GM23248 (cell line): ENCODE measurements at regions not wholly inside any gene's neighbourhood (a gene's known extent, or its start where the extent isn't known, plus 50 kb on each side); places are given as distances from the start of the nearest gene placed in this dataset.

ENCODE experiments used
- DNase-seq: peaks from one replicate; pipeline ENCODE4 v3.0.0-alpha.2; 2015
- H2AFZ ChIP-seq: fragments of 200-600 bp; sonication (generic); 2 replicates; pipeline ENCODE4 v1.6.1; 2016; ENCODE audit warnings: antibody characterized with exemption
- H3F3A ChIP-seq: fragments of 200-600 bp; sonication (generic); 2 replicates; pipeline ENCODE4 v1.6.1; 2016; ENCODE audit warnings: mild to moderate bottlenecking, antibody characterized with exemption, mixed run types; ENCODE audit not compliant: insufficient read depth
- H3K27ac ChIP-seq: fragments of 200-600 bp; sonication (generic); 2 replicates; pipeline ENCODE4 v1.5.1; 2016; ENCODE audit warnings: mild to moderate bottlenecking
- H3K27me3 ChIP-seq: fragments of 200-600 bp; sonication (generic); replicated peaks from 2 replicates; pipeline ENCODE4 v1.6.1; 2016; ENCODE audit warnings: mild to moderate bottlenecking; ENCODE audit not compliant: insufficient read depth
- H3K36me3 ChIP-seq: fragments of 200-600 bp; sonication (generic); 2 replicates; pipeline ENCODE4 v1.6.1; 2016; ENCODE audit warnings: low read depth, mild to moderate bottlenecking
- H3K4me1 ChIP-seq: fragments of 200-600 bp; sonication (generic); 2 replicates; pipeline ENCODE4 v1.6.1; 2016; ENCODE audit warnings: mild to moderate bottlenecking; ENCODE audit not compliant: insufficient read depth
- H3K4me2 ChIP-seq: fragments of 200-600 bp; sonication (generic); one replicate; pipeline ENCODE4 v1.6.1; 2016; ENCODE audit warnings: mild to moderate bottlenecking; ENCODE audit not compliant: unreplicated experiment
- H3K4me3 ChIP-seq: fragments of 200-600 bp; sonication (generic); 2 replicates; pipeline ENCODE4 v1.5.1; 2016; ENCODE audit warnings: mild to moderate bottlenecking
- H3K79me2 ChIP-seq: fragments of 200-600 bp; sonication (generic); 2 replicates; pipeline ENCODE4 v1.6.1; 2016; ENCODE audit warnings: mild to moderate bottlenecking; ENCODE audit not compliant: insufficient read depth
- H3K9ac ChIP-seq: fragments of 200-600 bp; sonication (generic); 2 replicates; pipeline ENCODE4 v1.6.1; 2016; ENCODE audit warnings: mild to moderate bottlenecking
- H3K9me2 ChIP-seq: fragments of 200-600 bp; sonication (generic); 2 replicates; pipeline ENCODE4 v1.6.1; 2016; ENCODE audit warnings: mixed run types, mild to moderate bottlenecking, moderate library complexity; ENCODE audit not compliant: insufficient read depth
- H3K9me3 ChIP-seq: fragments of 200-600 bp; sonication (generic); one replicate; pipeline ENCODE4 v1.6.1; 2017; ENCODE audit warnings: low read depth
- H4K20me1 ChIP-seq: fragments of 200-600 bp; sonication (generic); 2 replicates; pipeline ENCODE4 v1.6.0; 2016; ENCODE audit not compliant: insufficient read depth
- EZH2 ChIP-seq: fragments of 200-600 bp; sonication (generic); IDR thresholded peaks from 2 replicates; pipeline ENCODE4 v1.6.1; 2018; ENCODE audit warnings: antibody characterized with exemption, mild to moderate bottlenecking; ENCODE audit not compliant: insufficient read depth, poor library complexity, severe bottlenecking
- EZH2phosphoT487 ChIP-seq: fragments of 200-600 bp; sonication (generic); IDR thresholded peaks from 2 replicates; pipeline ENCODE4 v1.6.1; 2018; ENCODE audit warnings: antibody characterized with exemption, moderate library complexity, mild to moderate bottlenecking, low read depth; ENCODE audit not compliant: insufficient read depth
- WGBS, 2 experiments: methylation state at CpG; one replicate each; pipeline ENCODE4 v1.1.6; 2015 to 2017; ENCODE audit warnings: low lambda C conversion rate in 2 of 2, low coverage in 1 of 2; ENCODE audit errors: missing lambda C conversion rate in 2 of 2; 5-methylcytosine and 5-hydroxymethylcytosine counted together
- in situ Hi-C: fragments of 300-500 bp; cut with MboI; formaldehyde crosslinking; loops from 2 replicates; pipeline ENCODE4 v1.15.0; 2020

- Histone ChIP-seq H3K27me3 (no peaks in the 10 kb centered on the region), H3K4me3 (no peak overlapping the region), H3F3A (no peaks in the 10 kb centered on the region), H3K27ac (no peak overlapping the region), H3K4me1 (no peaks in the 10 kb centered on the region), H2AFZ (no peak overlapping the region), H3K9me2 (no peaks in the 10 kb centered on the region), H4K20me1 (no peaks in the 10 kb centered on the region), H3K79me2 (no peaks in the 10 kb centered on the region), H3K9me3 (no peaks in the 10 kb centered on the region), H3K4me2 (no peak overlapping the region), H3K36me3 (no peaks in the 10 kb centered on the region), H3K9ac (no peak overlapping the region)
- in situ Hi-C loops: no loop called here
- TF ChIP-seq EZH2: no peak
- no peak for TF ChIP-seq EZH2phosphoT487
- 51 to 54% methylated on average over 2 of the region's 2 CpGs for WGBS, 2 experiments
- DNase-seq: no peak
These were observed 442.6 kb downstream of the GXYLT1 start for GRCh38 chr12:41701943-41702601.

- WGBS, 2 experiments: 38 to 40% methylated on average over 4 of the region's 4 CpGs
- H3K9ac ChIP-seq: no peak overlapping the region
- H4K20me1 ChIP-seq: no peaks in the 10 kb centered on the region
- H2AFZ ChIP-seq: no peak overlapping the region
- no peaks in the 10 kb centered on the region for H3K9me3 ChIP-seq
- no peaks in the 10 kb centered on the region for H3K9me2 ChIP-seq
- H3K27me3 ChIP-seq: no peaks in the 10 kb centered on the region
- no peaks in the 10 kb centered on the region for H3K79me2 ChIP-seq
- H3K27ac ChIP-seq: no peak overlapping the region
- H3K4me1 ChIP-seq: no peaks in the 10 kb centered on the region
- no peak overlapping the region for H3K4me2 ChIP-seq
- in situ Hi-C loops: no loop called here
- H3F3A ChIP-seq: no peaks in the 10 kb centered on the region
- TF ChIP-seq EZH2: no peak
- TF ChIP-seq EZH2phosphoT487: no peak
- H3K36me3 ChIP-seq: no peaks in the 10 kb centered on the region
- DNase-seq: no peak
- no peak overlapping the region for H3K4me3 ChIP-seq
These were observed 443.7 kb downstream of the GXYLT1 start for GRCh38 chr12:41700940-41701339.

DNA sequence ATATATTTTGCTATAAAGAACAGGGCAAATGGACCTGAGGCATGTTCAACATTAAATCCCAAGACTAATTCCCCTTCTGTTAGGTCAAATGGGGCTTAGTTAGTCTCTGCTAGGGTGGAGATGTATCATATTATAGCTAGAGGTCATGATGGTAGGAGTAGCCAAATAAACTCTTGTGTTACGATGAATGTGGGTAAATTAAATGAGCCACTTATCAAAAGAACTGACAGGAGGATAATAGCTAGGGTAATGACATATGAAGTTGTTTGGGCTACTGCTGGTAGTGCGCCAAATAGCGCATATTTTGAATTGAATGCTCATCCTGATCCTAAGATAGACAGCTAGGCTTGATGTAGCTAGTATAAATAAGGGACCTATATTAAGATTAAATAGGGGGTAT is 445.0 kb downstream of the GXYLT1 start:
- H3K4me1 ChIP-seq: no peaks in the 10 kb centered on the region
- DNase-seq: no peak
- H3K4me3 ChIP-seq: no peak overlapping the region
- H3K9me2 ChIP-seq: no peaks in the 10 kb centered on the region
- no peak overlapping the region for H3K4me2 ChIP-seq
- no peaks in the 10 kb centered on the region for H3K9me3 ChIP-seq
- no peaks in the 10 kb centered on the region for H3K27me3 ChIP-seq
- in situ Hi-C loops: no loop called here
- no peaks in the 10 kb centered on the region for H3F3A ChIP-seq
- H4K20me1 ChIP-seq: no peaks in the 10 kb centered on the region
- H3K27ac ChIP-seq: no peak overlapping the region
- no peak overlapping the region for H3K9ac ChIP-seq
- 55 to 57% methylated on average over 3 of the region's 3 CpGs for WGBS, 2 experiments
- no peak overlapping the region for H2AFZ ChIP-seq
- H3K79me2 ChIP-seq: no peaks in the 10 kb centered on the region
- TF ChIP-seq EZH2 (no peak), EZH2phosphoT487 (no peak)
- no peaks in the 10 kb centered on the region for H3K36me3 ChIP-seq

DNA sequence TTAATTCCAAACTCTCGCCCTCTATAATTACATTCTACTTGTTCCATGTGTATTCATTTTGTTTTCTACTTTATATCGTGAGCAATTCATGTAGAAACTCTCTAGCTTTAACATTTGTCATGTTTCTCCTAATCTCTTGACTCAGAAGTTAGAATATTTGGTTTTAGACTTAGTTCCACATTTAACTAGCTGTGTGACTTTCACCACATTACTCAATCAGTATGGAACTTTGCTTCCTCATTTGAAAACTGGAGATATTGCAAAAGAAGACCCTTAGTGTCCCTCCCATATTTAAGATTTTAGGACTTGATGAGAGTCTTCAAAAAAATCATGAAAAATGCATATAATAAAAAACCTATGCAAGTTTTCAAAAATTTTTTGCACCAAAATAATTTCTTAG is 447.5 kb downstream of the GXYLT1 start:
- in situ Hi-C loops: no loop called here

DNA sequence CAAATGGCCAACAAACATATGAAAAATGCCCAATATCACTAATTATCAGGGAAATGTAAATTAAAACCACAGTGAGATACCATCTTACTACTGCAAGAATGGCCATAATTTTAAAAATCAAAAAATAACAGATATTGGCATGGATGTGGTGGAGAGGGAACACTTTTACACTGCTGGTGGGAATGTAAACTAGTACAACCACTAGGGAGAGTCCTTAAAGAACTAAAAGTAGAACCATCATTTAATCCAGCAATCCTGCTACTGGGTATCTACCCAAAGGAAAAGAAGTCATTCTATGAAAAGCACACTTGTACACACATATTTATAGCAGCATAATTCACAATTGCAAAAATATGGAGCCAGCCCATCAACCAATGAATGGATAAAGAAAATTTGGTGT is 459.7 kb downstream of the GXYLT1 start:
- no peak overlapping the region for H3K27ac ChIP-seq
- H3K79me2 ChIP-seq: no peaks in the 10 kb centered on the region
- no peak for DNase-seq
- in situ Hi-C loops: no loop called here
- no peaks in the 10 kb centered on the region for H4K20me1 ChIP-seq
- H3K4me3 ChIP-seq: no peak overlapping the region
- no peak overlapping the region for H2AFZ ChIP-seq
- H3K27me3 ChIP-seq: no peaks in the 10 kb centered on the region
- no peaks in the 10 kb centered on the region for H3K9me2 ChIP-seq
- TF ChIP-seq EZH2phosphoT487 (no peak), EZH2 (no peak)
- H3K4me1 ChIP-seq: no peaks in the 10 kb centered on the region
- H3K9me3 ChIP-seq: no peaks in the 10 kb centered on the region
- no peaks in the 10 kb centered on the region for H3F3A ChIP-seq
- H3K9ac ChIP-seq: no peak overlapping the region
- H3K4me2 ChIP-seq: no peak overlapping the region
- no peaks in the 10 kb centered on the region for H3K36me3 ChIP-seq

More for the DNA sequence above, 447.5 kb downstream of the GXYLT1 start:
- Histone ChIP-seq H3K4me1 (no peaks in the 10 kb centered on the region), H4K20me1 (no peaks in the 10 kb centered on the region), H3K4me2 (no peak overlapping the region), H3K9me2 (no peaks in the 10 kb centered on the region), H3K36me3 (no peaks in the 10 kb centered on the region), H3K79me2 (no peaks in the 10 kb centered on the region), H3K9ac (no peak overlapping the region), H3K27ac (no peak overlapping the region), H3K9me3 (no peaks in the 10 kb centered on the region), H2AFZ (no peak overlapping the region), H3F3A (no peaks in the 10 kb centered on the region), H3K4me3 (no peak overlapping the region), H3K27me3 (no peaks in the 10 kb centered on the region)
- 19 to 20% methylated on average over 2 of the region's 2 CpGs for WGBS, 2 experiments
- TF ChIP-seq EZH2 (no peak), EZH2phosphoT487 (no peak)
- DNase-seq: no peak
